SK-N-SH (cell line): ENCODE measurements at regions not wholly inside any gene's neighbourhood (a gene's known extent, or its start where the extent isn't known, plus 50 kb on each side); places are given as distances from the start of the nearest gene placed in this dataset.

ENCODE experiments used
- CTCF ChIA-PET: fragments of 300-600, 350-600 bp; formaldehyde crosslinking; extraction: SDS; loops from one replicate; lab custom pipeline; 2021; lab: Yijun Ruan, JAX
- POLR2A ChIA-PET: fragments of 350-600 bp; sonication (Branson Sonifier 250); formaldehyde crosslinking; extraction: SDS; loops from one replicate; lab custom pipeline; 2020; ENCODE audit warnings: antibody characterized with exemption, inconsistent platforms; lab: Yijun Ruan, JAX
- DNase-seq: peaks from one replicate; pipeline ENCODE4 v3.0.0; 2012
- H2AFZ ChIP-seq: fragments of 200-600 bp; sonication (generic); 2 replicates; pipeline ENCODE4 v1.8.1; 2016; ENCODE audit warnings: antibody characterized with exemption, mild to moderate bottlenecking, low read depth
- H3F3A ChIP-seq: fragments of 200-600 bp; sonication (generic); replicated peaks from 2 replicates; pipeline ENCODE3; 2016; ENCODE audit warnings: antibody characterized with exemption, mild to moderate bottlenecking; ENCODE audit not compliant: insufficient read depth
- H3K27ac ChIP-seq, 2 experiments: fragments of 200-500 bp in 1 of 2; fragments of 200-600 bp in 1 of 2; sonication (Bioruptor generic) in 1 of 2; sonication (generic), shearing (Covaris generic) in 1 of 2; 2 replicates each; pipeline versions ENCODE4 v1.5.1 to v1.6.1; 2014 to 2016; ENCODE audit warnings: low read depth in 2 of 2, inconsistent platforms in 1 of 2, low read length in 1 of 2, mild to moderate bottlenecking in 1 of 2, mixed read lengths in 1 of 2
- H3K27me3 ChIP-seq: fragments of 200-600 bp; sonication (generic), shearing (Covaris generic); 2 replicates; pipeline ENCODE4 v1.6.1; 2016; ENCODE audit warnings: mixed run types; ENCODE audit not compliant: insufficient read depth
- H3K36me3 ChIP-seq, 2 experiments: fragments of 200-500 bp in 1 of 2; fragments of 200-600 bp in 1 of 2; sonication (Bioruptor generic) in 1 of 2; sonication (generic) in 1 of 2; replicated peaks in 1 of 2; 2 replicates each; pipeline versions ENCODE3 to v1.5.1; 2014 to 2016; ENCODE audit warnings: low read length in 1 of 2, mild to moderate bottlenecking in 1 of 2; ENCODE audit not compliant: insufficient read depth in 2 of 2, control insufficient read depth in 1 of 2
- H3K4me1 ChIP-seq, 2 experiments: fragments of 200-500 bp in 1 of 2; fragments of 200-600 bp in 1 of 2; sonication (Bioruptor generic) in 1 of 2; sonication (generic), shearing (Covaris generic) in 1 of 2; 2 replicates each; pipeline versions ENCODE4 v1.5.1 to v1.6.1; 2014 to 2016; ENCODE audit warnings: low read depth in 1 of 2, low read length in 1 of 2, mixed run types in 1 of 2; ENCODE audit not compliant: insufficient read depth in 2 of 2, control insufficient read depth in 1 of 2
- H3K4me2 ChIP-seq: fragments of 200-600 bp; sonication (generic), shearing (Covaris generic); 2 replicates; pipeline ENCODE4 v1.6.1; 2017; ENCODE audit warnings: mixed run types
- H3K4me3 ChIP-seq, 2 experiments: fragments of 200-500 bp in 1 of 2; fragments of 200-600 bp in 1 of 2; sonication (Bioruptor generic) in 1 of 2; sonication (generic), shearing (Covaris generic) in 1 of 2; 2 replicates each; pipeline versions ENCODE4 v1.5.1 to v1.8.1; 2014 to 2016; ENCODE audit warnings: low read depth in 2 of 2, inconsistent platforms in 1 of 2, low read length in 1 of 2, mild to moderate bottlenecking in 1 of 2, mixed read lengths in 1 of 2, moderate library complexity in 1 of 2
- H3K79me2 ChIP-seq: fragments of 200-600 bp; sonication (generic); 2 replicates; pipeline ENCODE4 v1.8.1; 2017; ENCODE audit warnings: mild to moderate bottlenecking; ENCODE audit not compliant: insufficient read depth
- H3K9ac ChIP-seq: fragments of 200-600 bp; sonication (generic); 2 replicates; pipeline ENCODE4 v1.6.1; 2017; ENCODE audit warnings: mixed run types
- H3K9me2 ChIP-seq: fragments of 200-600 bp; sonication (generic); 2 replicates; pipeline ENCODE4 v1.6.1; 2017; ENCODE audit warnings: mixed run types
- H3K9me3 ChIP-seq: fragments of 200-600 bp; sonication (generic); 2 replicates; pipeline ENCODE4 v1.6.1; 2017; ENCODE audit warnings: mixed run types, mild to moderate bottlenecking, moderate library complexity
- H4K20me1 ChIP-seq: fragments of 200-600 bp; sonication (generic); 2 replicates; pipeline ENCODE4 v1.6.1; 2017; ENCODE audit warnings: mild to moderate bottlenecking, mixed run types; ENCODE audit not compliant: insufficient read depth
- CTCF ChIP-seq: fragments of 200-600 bp; sonication (generic); IDR thresholded peaks from 2 replicates; pipeline ENCODE4 v1.6.1; 2017; ENCODE audit warnings: antibody characterized with exemption, mild to moderate bottlenecking, moderate library complexity
- FOSL2 ChIP-seq: IDR thresholded peaks from 2 replicates; pipeline ENCODE4 v1.4.0; 2012; ENCODE audit warnings: low read depth, mild to moderate bottlenecking, moderate library complexity, borderline replicate concordance
- FOXJ3 ChIP-seq: sonication (generic); formaldehyde crosslinking; IDR thresholded peaks from 2 replicates; pipeline ENCODE4 v1.5.1; 2020; ENCODE audit warnings: mild to moderate bottlenecking, missing genetic modification reagents
- FOXM1 ChIP-seq: IDR thresholded peaks from 2 replicates; pipeline ENCODE4 v1.4.0; 2012; ENCODE audit warnings: low read depth, mild to moderate bottlenecking
- GATA2 ChIP-seq: sonication (generic); formaldehyde crosslinking; IDR thresholded peaks from 2 replicates; pipeline ENCODE4 v1.5.0; 2020; ENCODE audit warnings: mild to moderate bottlenecking, missing genetic modification reagents
- JUND ChIP-seq: IDR thresholded peaks from 2 replicates; pipeline ENCODE4 v1.4.0; 2012
- MAX ChIP-seq: IDR thresholded peaks from 2 replicates; pipeline ENCODE4 v1.4.0; 2012; ENCODE audit warnings: low read depth
- MEF2A ChIP-seq: IDR thresholded peaks from 2 replicates; pipeline ENCODE4 v1.4.0; 2012; ENCODE audit warnings: low read depth, borderline replicate concordance
- NFIC ChIP-seq: IDR thresholded peaks from 2 replicates; pipeline ENCODE4 v1.4.0; 2012; ENCODE audit warnings: borderline replicate concordance
- NRF1 ChIP-seq: IDR thresholded peaks from 2 replicates; pipeline ENCODE4 v1.6.1; 2012; ENCODE audit warnings: low read depth, mild to moderate bottlenecking, low read length
- RAD21 ChIP-seq: IDR thresholded peaks from 2 replicates; pipeline ENCODE4 v1.6.1; 2012; ENCODE audit warnings: mild to moderate bottlenecking, low read length
- SMC3 ChIP-seq: IDR thresholded peaks from 2 replicates; pipeline ENCODE4 v1.6.1; 2012; ENCODE audit warnings: low read depth, low read length, improper control_type of control experiment
- TAF1 ChIP-seq: IDR thresholded peaks from 2 replicates; pipeline ENCODE4 v1.6.1; 2012; ENCODE audit warnings: low read depth, mild to moderate bottlenecking, low read length, moderate library complexity, borderline replicate concordance
- TCF12 ChIP-seq: IDR thresholded peaks from 2 replicates; pipeline ENCODE4 v1.4.0; 2012
- TEAD4 ChIP-seq: IDR thresholded peaks from 2 replicates; pipeline ENCODE4 v1.4.0; 2012; ENCODE audit warnings: mild to moderate bottlenecking, borderline replicate concordance; ENCODE audit not compliant: insufficient read depth
- USF1 ChIP-seq: IDR thresholded peaks from 2 replicates; pipeline ENCODE4 v1.4.0; 2012; ENCODE audit warnings: low read depth, borderline replicate concordance
- YY1 ChIP-seq: IDR thresholded peaks from 2 replicates; pipeline ENCODE4 v1.4.0; 2012; ENCODE audit warnings: low read depth, mild to moderate bottlenecking
- ZBTB33 ChIP-seq: IDR thresholded peaks from 2 replicates; pipeline ENCODE4 v1.4.0; 2012; ENCODE audit warnings: low read depth, borderline replicate concordance
- WGBS: methylation state at CpG from one replicate; pipeline ENCODE4 v1.1.6; 2017; ENCODE audit warnings: low lambda C conversion rate; 5-methylcytosine and 5-hydroxymethylcytosine counted together

GRCh38 chr2:114118088-114118487 lies 228.2 kb downstream of the ACTR3 start:
- no peak overlapping the region for H3K9ac ChIP-seq
- no peaks in the 10 kb centered on the region for H4K20me1 ChIP-seq
- H3K79me2 ChIP-seq = no peaks in the 10 kb centered on the region
- TF ChIP-seq FOXM1 = no peak
- TF ChIP-seq FOXJ3 = no peak
- no peak for TF ChIP-seq ZBTB33
- TF ChIP-seq CTCF = no peak
- no peak for TF ChIP-seq USF1
- TF ChIP-seq SMC3 = no peak
- TF ChIP-seq JUND = no peak
- TF ChIP-seq NFIC = no peak
- H3K4me2 ChIP-seq = no peak overlapping the region
- no peaks in the 10 kb centered on the region; a peak in 1 of 4 replicates for H3K4me1 ChIP-seq
- H3K9me3 ChIP-seq = no peaks in the 10 kb centered on the region
- no peaks in the 10 kb centered on the region for H3K9me2 ChIP-seq
- H3K4me3 ChIP-seq = no peak overlapping the region
- no peak overlapping the region for H2AFZ ChIP-seq
- no peak overlapping the region for H3K27ac ChIP-seq
- WGBS = 0% methylated on average over 2 of the region's 2 CpGs
- POLR2A ChIA-PET = no interaction called here
- no peaks in the 10 kb centered on the region for H3K27me3 ChIP-seq
- CTCF ChIA-PET = no interaction called here
- DNase-seq = no peak
- no peaks in the 10 kb centered on the region for H3K36me3 ChIP-seq
- no peaks in the 10 kb centered on the region for H3F3A ChIP-seq

GRCh38 chr2:114119862-114120261 lies 230.0 kb downstream of the ACTR3 start:
- TF ChIP-seq FOSL2 (no peak), GATA2 (CRISPR knock-in tag) (no peak), NRF1 (no peak), YY1 (no peak), TEAD4 (no peak), NFIC (no peak), TCF12 (no peak), MAX (no peak), TAF1 (no peak), RAD21 (no peak), FOXM1 (no peak), MEF2A (no peak), FOXJ3 (no peak)
- Histone ChIP-seq H3K9ac (no peak overlapping the region), H3F3A (no peaks in the 10 kb centered on the region), H3K27me3 (no peaks in the 10 kb centered on the region), H3K9me2 (no peaks in the 10 kb centered on the region), H3K4me3 (no peak overlapping the region), H3K4me1 (no peaks in the 10 kb centered on the region; a peak in 1 of 4 replicates), H3K4me2 (no peak overlapping the region), H3K27ac (no peak overlapping the region), H3K36me3 (no peaks in the 10 kb centered on the region), H2AFZ (no peak overlapping the region), H4K20me1 (no peaks in the 10 kb centered on the region), H3K79me2 (no peaks in the 10 kb centered on the region), H3K9me3 (no peaks in the 10 kb centered on the region)
- no peak for DNase-seq
- POLR2A ChIA-PET = no interaction called here
- WGBS = 13% methylated on average over 7 of the region's 7 CpGs
- CTCF ChIA-PET = no interaction called here
